ENCODE measurements at regions not wholly inside any gene's neighbourhood (a gene's known extent, or its start where the extent isn't known, plus 50 kb on each side); places are given as distances from the start of the nearest gene placed in this dataset.

DNA sequence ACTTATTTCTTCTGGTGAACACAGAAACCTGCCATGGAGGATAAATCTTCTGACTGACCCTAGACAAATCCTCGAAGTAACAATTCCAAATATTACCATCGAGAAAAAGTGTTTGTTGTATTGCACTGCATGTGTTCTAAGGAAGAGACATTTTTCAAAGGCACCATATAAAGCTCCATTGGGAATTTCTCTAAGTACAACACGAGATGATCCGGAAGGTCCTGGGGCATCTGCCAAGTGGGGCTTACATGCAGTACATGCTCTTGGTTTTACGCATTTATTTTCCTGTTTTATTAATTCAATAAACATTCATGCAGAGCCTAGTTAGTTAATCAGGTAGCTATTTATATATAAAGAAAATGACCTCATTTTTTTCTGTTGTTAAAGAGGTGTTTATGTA lies 692.0 kb upstream of the IGFBP3 start:
- Histone ChIP-seq H3K27me3 (replicated peaks; ENCODE audit: insufficient read depth) (no peaks in the 10 kb centered on the region), H3K36me3 (no peaks in the 10 kb centered on the region), H3K9me3 (no peaks in the 10 kb centered on the region), H3K4me3 (no peak overlapping the region), H3K27ac (no peak overlapping the region), H3K4me1 (replicated peaks) (no peaks in the 10 kb centered on the region)
- intact Hi-C loops (cut with DNase I): no loop called here
- 43% methylated on average over 5 of the region's 5 CpGs for WGBS
- TF ChIP-seq POLR2A (IDR thresholded peaks at IDR 0.05) (no peak), POLR2AphosphoS5 (IDR thresholded peaks at IDR 0.05) (no peak)
- TF ChIP-seq, protein P1, sequence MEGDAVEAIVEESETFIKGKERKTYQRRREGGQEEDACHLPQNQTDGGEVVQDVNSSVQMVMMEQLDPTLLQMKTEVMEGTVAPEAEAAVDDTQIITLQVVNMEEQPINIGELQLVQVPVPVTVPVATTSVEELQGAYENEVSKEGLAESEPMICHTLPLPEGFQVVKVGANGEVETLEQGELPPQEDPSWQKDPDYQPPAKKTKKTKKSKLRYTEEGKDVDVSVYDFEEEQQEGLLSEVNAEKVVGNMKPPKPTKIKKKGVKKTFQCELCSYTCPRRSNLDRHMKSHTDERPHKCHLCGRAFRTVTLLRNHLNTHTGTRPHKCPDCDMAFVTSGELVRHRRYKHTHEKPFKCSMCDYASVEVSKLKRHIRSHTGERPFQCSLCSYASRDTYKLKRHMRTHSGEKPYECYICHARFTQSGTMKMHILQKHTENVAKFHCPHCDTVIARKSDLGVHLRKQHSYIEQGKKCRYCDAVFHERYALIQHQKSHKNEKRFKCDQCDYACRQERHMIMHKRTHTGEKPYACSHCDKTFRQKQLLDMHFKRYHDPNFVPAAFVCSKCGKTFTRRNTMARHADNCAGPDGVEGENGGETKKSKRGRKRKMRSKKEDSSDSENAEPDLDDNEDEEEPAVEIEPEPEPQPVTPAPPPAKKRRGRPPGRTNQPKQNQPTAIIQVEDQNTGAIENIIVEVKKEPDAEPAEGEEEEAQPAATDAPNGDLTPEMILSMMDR (IDR thresholded peaks at IDR 0.05): no peak
- no peak for DNase-seq (ENCODE audit: low spot score)

DNA sequence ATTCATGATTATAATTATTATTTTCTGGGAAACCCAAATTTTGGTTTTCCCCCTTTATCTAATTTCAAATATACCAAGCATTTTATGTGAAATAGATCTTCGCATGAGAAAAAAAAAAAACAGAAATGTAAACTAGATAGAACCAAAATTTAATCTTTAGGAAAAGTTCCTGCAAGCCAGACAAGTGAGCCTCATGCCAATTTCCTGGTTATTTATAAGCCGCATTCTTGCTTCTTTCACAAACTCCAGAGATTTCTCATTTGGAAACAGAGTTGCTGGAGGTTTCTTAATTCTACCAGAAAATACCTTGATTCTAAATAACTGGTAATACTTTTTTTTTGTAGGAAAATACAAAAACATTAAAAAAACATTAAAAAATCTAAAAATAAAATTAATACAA lies 690.4 kb upstream of the IGFBP3 start:
- DNase-seq (ENCODE audit: low spot score): no peak
- H3K27me3 ChIP-seq (replicated peaks; ENCODE audit: insufficient read depth): no peaks in the 10 kb centered on the region
- H3K9me3 ChIP-seq: no peaks in the 10 kb centered on the region
- 48% methylated on average over 2 of the region's 2 CpGs for WGBS
- H3K4me3 ChIP-seq: no peak overlapping the region
- no peaks in the 10 kb centered on the region for H3K4me1 ChIP-seq (replicated peaks)
- intact Hi-C loops (cut with DNase I): no loop called here
- no peak overlapping the region for H3K27ac ChIP-seq
- H3K36me3 ChIP-seq: no peaks in the 10 kb centered on the region
- TF ChIP-seq, protein P1 (IDR thresholded peaks at IDR 0.05): no peak
- TF ChIP-seq POLR2A (IDR thresholded peaks at IDR 0.05) (no peak), POLR2AphosphoS5 (IDR thresholded peaks at IDR 0.05) (no peak)

DNA sequence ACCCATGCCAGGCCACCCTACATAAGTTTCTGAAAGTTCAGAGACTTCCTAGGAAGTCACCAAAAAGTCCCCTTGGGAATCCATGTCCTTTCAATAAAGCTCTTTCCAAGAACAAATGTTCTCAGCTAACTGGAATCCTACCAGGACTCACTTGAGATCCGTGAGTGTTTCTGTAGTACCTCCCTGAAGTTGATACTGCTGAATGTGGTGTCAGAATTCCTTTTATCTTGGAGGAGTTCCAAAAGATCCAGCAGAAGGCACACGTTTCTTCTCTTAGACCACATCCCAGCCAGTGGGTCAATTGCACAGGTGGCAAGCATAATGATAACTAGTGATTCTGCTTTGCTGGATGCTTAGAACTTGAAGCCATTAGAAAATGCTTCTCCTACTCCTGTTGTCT lies 689.7 kb upstream of the IGFBP3 start:
- Histone ChIP-seq H3K27me3 (replicated peaks; ENCODE audit: insufficient read depth) (no peaks in the 10 kb centered on the region), H3K4me1 (replicated peaks) (no peaks in the 10 kb centered on the region), H3K27ac (no peak overlapping the region), H3K4me3 (no peak overlapping the region), H3K36me3 (no peaks in the 10 kb centered on the region), H3K9me3 (no peaks in the 10 kb centered on the region)
- WGBS: 24% methylated on average over 2 of the region's 2 CpGs
- no peak for DNase-seq (ENCODE audit: low spot score)
- no peak for TF ChIP-seq POLR2AphosphoS5 (IDR thresholded peaks at IDR 0.05)
- intact Hi-C loops (cut with DNase I): no loop called here

DNA sequence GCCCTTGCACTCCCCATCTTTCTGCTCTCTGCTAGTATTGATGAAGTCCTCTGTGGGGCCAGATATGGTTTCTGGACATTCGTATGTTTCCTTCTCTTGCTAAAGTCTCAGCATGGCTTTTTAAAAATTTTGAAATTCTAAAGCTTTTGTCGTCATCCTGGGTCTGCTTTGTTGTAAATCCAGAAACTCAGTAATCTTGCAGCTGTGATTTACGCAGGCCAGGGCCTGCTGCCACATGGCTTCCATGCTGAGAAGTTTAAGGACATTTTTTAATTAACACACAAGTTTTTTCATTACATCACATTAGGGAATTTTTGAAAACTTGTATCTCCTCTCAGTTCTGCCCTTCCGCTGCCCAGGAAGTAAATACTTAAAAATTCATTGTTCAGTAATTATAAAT lies 686.1 kb upstream of the IGFBP3 start:
- 79% methylated on average over 4 of the region's 4 CpGs for WGBS
- no peaks in the 10 kb centered on the region for H3K9me3 ChIP-seq
- no peak for DNase-seq (ENCODE audit: low spot score)
- TF ChIP-seq, protein P1 (IDR thresholded peaks at IDR 0.05): no peak
- TF ChIP-seq POLR2A (IDR thresholded peaks at IDR 0.05) (no peak), POLR2AphosphoS5 (IDR thresholded peaks at IDR 0.05) (no peak)
- H3K27me3 ChIP-seq (replicated peaks; ENCODE audit: insufficient read depth): no peaks in the 10 kb centered on the region
- H3K4me3 ChIP-seq: no peak overlapping the region
- intact Hi-C loops (cut with DNase I): loop anchor here (10.0 kb wide), 2 partner anchors 478 to 682 kb away; partner anchors contain the start of gene IGFBP3
- no peak overlapping the region for H3K27ac ChIP-seq
- no peaks in the 10 kb centered on the region for H3K4me1 ChIP-seq (replicated peaks)
- H3K36me3 ChIP-seq: no peaks in the 10 kb centered on the region

DNA sequence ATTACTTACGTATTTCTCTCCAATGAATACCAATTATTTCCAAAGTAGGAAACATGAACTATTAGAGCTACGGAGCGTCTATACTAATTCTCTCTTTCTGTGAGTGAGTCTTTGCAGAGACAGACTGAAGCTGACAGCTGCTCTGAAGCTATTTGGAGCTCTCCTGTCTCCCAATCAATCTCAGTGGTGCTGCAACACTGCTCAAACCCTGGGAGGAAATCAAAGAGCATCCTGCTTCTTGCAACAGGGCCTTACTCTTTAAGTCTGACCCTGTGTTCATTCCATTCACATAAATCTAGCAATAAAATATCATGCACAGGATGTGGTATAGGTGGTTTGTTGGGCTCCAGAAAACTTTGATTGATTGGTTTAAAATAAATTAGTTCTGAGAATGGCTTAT lies 685.7 kb upstream of the IGFBP3 start:
- no peak for TF ChIP-seq POLR2A (IDR thresholded peaks at IDR 0.05)
- TF ChIP-seq, protein P1 (IDR thresholded peaks at IDR 0.05): no peak
- no peak for TF ChIP-seq POLR2AphosphoS5 (IDR thresholded peaks at IDR 0.05)
- H3K27ac ChIP-seq: no peak overlapping the region
- no peak for DNase-seq (ENCODE audit: low spot score)
- no peaks in the 10 kb centered on the region for H3K9me3 ChIP-seq
- intact Hi-C loops (cut with DNase I): loop anchor here (10.0 kb wide), 2 partner anchors 478 to 682 kb away; partner anchors contain the start of gene IGFBP3
- no peaks in the 10 kb centered on the region for H3K4me1 ChIP-seq (replicated peaks)
- WGBS: 98% methylated on average over 3 of the region's 3 CpGs
- H3K27me3 ChIP-seq (replicated peaks; ENCODE audit: insufficient read depth): no peaks in the 10 kb centered on the region
- H3K4me3 ChIP-seq: no peak overlapping the region
- no peaks in the 10 kb centered on the region for H3K36me3 ChIP-seq
